ENCODE measurements at regions not wholly inside any gene's neighbourhood (a gene's known extent, or its start where the extent isn't known, plus 50 kb on each side); places are given as distances from the start of the nearest gene placed in this dataset.

- Histone ChIP-seq H3K9me3 (ENCODE audit: severe bottlenecking) (no peaks in the 10 kb centered on the region), H3K4me3 (ENCODE audit: low read depth, low read length) (no peak overlapping the region), H3K36me3 (no peaks in the 10 kb centered on the region), H3K27ac (no peak overlapping the region), H3K27me3 (ENCODE audit: insufficient read depth, low read depth, severe bottlenecking) (peaks cover 14% of the 10 kb centered on the region)
- no peak for DNase-seq
- TF ChIP-seq CTCF (IDR thresholded peaks at IDR 0.05; ENCODE audit: low read depth, low read length) = no peak
These were observed 127.2 kb upstream of the RPS6KA3 start for GRCh38 chrX:20393944-20394343.

- no peak overlapping the region for H3K4me3 ChIP-seq (ENCODE audit: low read depth, low read length)
- H3K27ac ChIP-seq = no peak overlapping the region
- no peak for DNase-seq
- H3K27me3 ChIP-seq (ENCODE audit: insufficient read depth, low read depth, severe bottlenecking) = peaks cover 9% of the 10 kb centered on the region
- H3K9me3 ChIP-seq (ENCODE audit: severe bottlenecking) = no peaks in the 10 kb centered on the region
- TF ChIP-seq CTCF (IDR thresholded peaks at IDR 0.05; ENCODE audit: low read depth, low read length) = no peak
- H3K36me3 ChIP-seq = no peaks in the 10 kb centered on the region
These were observed 121.9 kb upstream of the RPS6KA3 start for GRCh38 chrX:20388594-20388993.

GRCh38 chrX:20383477-20383876 lies 116.8 kb upstream of the RPS6KA3 start:
- Histone ChIP-seq H3K27ac (no peak overlapping the region), H3K9me3 (ENCODE audit: severe bottlenecking) (no peaks in the 10 kb centered on the region), H3K4me3 (ENCODE audit: low read depth, low read length) (no peak overlapping the region), H3K36me3 (no peaks in the 10 kb centered on the region), H3K27me3 (ENCODE audit: insufficient read depth, low read depth, severe bottlenecking) (peaks cover 10% of the 10 kb centered on the region)
- no peak for TF ChIP-seq CTCF (IDR thresholded peaks at IDR 0.05; ENCODE audit: low read depth, low read length)
- DNase-seq = no peak

GRCh38 chrX:20382518-20383297 lies 116.0 kb upstream of the RPS6KA3 start:
- no peak for DNase-seq
- no peak for TF ChIP-seq CTCF (IDR thresholded peaks at IDR 0.05; ENCODE audit: low read depth, low read length)
- Histone ChIP-seq H3K4me3 (ENCODE audit: low read depth, low read length) (no peak overlapping the region), H3K27ac (no peak overlapping the region), H3K27me3 (ENCODE audit: insufficient read depth, low read depth, severe bottlenecking) (peaks cover 6% of the 10 kb centered on the region), H3K36me3 (no peaks in the 10 kb centered on the region), H3K9me3 (ENCODE audit: severe bottlenecking) (no peaks in the 10 kb centered on the region)

- Histone ChIP-seq H3K36me3 (no peaks in the 10 kb centered on the region), H3K27ac (no peak overlapping the region), H3K9me3 (ENCODE audit: severe bottlenecking) (no peaks in the 10 kb centered on the region), H3K4me3 (ENCODE audit: low read depth, low read length) (no peak overlapping the region), H3K27me3 (ENCODE audit: insufficient read depth, low read depth, severe bottlenecking) (peaks cover 6% of the 10 kb centered on the region)
- DNase-seq = no peak
- no peak for TF ChIP-seq CTCF (IDR thresholded peaks at IDR 0.05; ENCODE audit: low read depth, low read length)
These were observed 115.4 kb upstream of the RPS6KA3 start for GRCh38 chrX:20382082-20382481.

Measured in WERI-Rb-1 (cell line).